Activated CD4-positive, alpha-beta T cell treated with anti-CD3 and anti-CD28 coated beads for 48 hours (primary cell): ENCODE measurements at regions not wholly inside any gene's neighbourhood (a gene's known extent, or its start where the extent isn't known, plus 50 kb on each side); places are given as distances from the start of the nearest gene placed in this dataset.

Experiments used
- DNase-seq: peaks from one replicate; pipeline ENCODE4 v3.0.0-alpha.2; 2020

DNA sequence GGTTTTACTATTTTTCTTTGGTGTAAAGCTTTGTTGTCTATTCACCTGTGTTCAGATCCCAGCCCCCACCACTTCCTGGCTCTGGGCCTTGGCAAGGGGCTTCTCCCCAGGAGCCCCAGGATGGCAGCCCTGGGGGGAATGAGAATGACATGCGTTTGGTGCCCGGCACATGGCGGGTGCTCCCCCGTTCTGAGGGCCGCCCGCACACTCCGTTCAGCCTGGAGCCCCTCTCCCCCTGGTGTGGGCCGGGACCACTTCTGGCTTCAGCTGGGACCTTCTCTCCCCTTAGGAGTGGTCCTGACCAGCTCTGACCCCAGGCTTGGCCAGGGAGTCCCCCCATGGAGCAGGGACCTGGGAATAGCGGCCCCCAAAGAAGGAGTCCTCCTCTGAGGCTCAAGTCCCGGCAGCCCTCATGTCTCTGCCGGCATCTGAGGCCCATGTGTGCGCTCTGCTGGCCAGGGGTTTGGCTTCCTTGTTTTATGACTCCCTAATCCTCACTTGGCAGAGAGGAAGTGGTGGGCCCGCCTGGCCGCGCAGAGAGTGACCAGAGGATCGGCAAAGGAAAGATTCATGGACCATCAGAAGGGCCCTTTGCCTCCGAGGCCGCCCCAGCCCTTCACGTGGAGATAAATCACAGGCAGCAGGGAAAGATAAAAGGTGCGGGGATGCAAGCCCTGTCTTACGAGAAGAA lies 57.0 kb upstream of the LMX1B start:
- no peak for DNase-seq

DNA sequence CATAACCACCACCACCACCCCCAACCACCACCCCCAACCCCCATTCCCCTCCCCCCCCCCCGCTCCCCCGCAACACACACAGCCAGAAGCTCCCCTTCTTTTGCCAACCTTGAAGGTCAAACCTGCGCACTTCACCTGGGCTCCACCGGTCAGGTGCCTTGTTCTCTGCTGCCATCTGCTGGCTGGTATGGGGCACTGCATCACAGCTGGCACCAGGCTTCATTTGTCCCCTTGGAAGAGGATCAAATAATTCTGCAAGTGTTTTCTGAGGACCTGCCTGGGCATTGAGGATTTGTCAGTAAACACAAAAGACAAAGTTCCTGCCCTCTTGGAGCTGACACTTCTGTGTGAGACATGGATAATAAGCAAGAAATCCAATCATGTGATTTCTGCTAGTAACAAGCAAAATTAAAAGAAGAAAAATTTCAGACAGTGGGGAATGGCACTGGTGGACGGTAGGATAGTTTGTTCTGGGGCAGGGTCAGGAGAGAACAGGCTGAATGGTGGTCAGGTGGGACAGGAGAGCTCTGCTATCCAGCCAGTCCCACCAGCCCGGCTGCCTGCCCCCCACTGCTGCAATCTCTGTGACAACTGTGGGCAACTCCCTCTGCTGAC lies 55.6 kb upstream of the LMX1B start:
- peak; percentile 76 for DNase-seq

DNA sequence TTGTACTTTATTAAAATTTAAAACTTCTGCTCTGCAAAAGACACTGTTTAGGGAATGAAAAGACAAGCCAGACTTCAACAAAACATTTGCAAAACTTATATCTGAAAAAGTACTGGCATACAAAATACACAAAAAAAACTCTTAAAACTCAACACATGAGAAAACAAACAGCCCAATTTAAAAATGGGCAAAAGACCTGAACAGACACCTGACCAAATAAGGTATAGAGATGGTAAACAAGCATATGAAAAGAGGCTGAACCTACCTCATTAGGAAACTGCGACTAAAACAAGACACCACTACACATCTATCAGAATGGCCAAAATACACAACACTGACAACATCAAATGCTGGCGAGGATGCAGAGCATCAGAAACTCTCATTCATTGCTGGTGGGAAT lies 54.4 kb upstream of the LMX1B start:
- no peak for DNase-seq

DNA sequence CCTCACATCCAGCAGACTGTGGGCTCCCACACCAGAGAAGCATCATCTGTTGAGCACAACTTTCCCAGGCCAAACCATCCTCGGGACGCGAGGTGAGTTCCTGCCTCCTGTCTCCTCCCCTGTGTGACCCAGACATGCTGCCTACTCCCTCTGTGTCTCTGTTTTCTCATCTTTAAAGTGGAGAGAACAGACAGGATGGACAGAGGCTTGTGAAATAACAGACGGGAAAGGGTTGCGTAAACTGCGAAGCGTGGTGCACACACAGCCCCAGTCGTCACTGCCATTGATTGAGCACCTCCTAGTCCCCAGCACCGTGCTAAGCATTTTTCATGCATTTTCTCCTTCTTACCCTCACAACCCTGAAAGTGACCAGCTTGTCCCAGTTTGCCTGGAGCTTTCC lies 52.1 kb upstream of the LMX1B start:
- no peak for DNase-seq

DNA sequence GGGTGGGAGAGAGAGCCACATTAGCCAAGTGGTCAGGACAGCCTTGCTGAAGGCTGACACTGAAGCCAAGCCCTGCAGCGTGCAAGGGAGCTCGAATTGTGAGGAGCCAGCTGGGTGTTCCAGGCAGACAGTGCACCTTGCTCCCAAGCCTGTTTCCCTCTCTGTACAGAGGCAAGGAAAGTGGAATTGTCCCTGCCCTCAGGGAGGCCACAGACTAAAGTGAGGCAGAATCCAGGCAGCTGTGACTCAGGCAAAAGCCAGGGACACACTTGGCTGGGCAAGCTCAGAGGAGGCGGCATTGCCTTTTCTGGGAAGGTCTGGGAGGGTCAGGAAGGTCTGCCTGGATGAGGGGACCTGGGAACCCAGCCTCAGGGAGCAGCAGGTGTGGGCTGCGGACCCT lies 50.2 kb upstream of the LMX1B start:
- no peak for DNase-seq
